SU-DHL-6 (cell line): ENCODE measurements at regions not wholly inside any gene's neighbourhood (a gene's known extent, or its start where the extent isn't known, plus 50 kb on each side); places are given as distances from the start of the nearest gene placed in this dataset.

ENCODE experiments used
- H2AFZ ChIP-seq: fragments of 200-600 bp; sonication (generic); 2 replicates; pipeline ENCODE4 v1.6.1; 2014; ENCODE audit warnings: low read depth, mild to moderate bottlenecking, moderate library complexity, mixed read lengths, antibody characterized with exemption, low read length; ENCODE audit not compliant: severe bottlenecking
- H3F3A ChIP-seq: fragments of 200-600 bp; shearing (Covaris generic); 2 replicates; pipeline ENCODE4 v1.6.0; 2016; ENCODE audit warnings: antibody characterized with exemption, mild to moderate bottlenecking; ENCODE audit not compliant: insufficient read depth
- H3K27ac ChIP-seq: fragments of 200-600 bp; sonication (generic); 2 replicates; pipeline ENCODE4 v1.5.1; 2016; ENCODE audit warnings: low read depth, mild to moderate bottlenecking, low read length, moderate library complexity, mixed read lengths
- H3K27me3 ChIP-seq: fragments of 200-600 bp; sonication (generic), shearing (Covaris generic); 2 replicates; pipeline ENCODE4 v1.6.0; 2014; ENCODE audit warnings: mild to moderate bottlenecking, low read length
- H3K36me3 ChIP-seq: fragments of 200-600 bp; sonication (generic); 2 replicates; pipeline ENCODE4 v1.6.1; 2014; ENCODE audit warnings: mild to moderate bottlenecking, low read length, mixed read lengths
- H3K4me2 ChIP-seq: fragments of 300-600, 200-600 bp; shearing (Covaris generic), sonication (generic); 2 replicates; pipeline ENCODE4 v1.6.0; 2014; ENCODE audit warnings: low read length, low read depth, mild to moderate bottlenecking; ENCODE audit not compliant: poor library complexity, severe bottlenecking
- H3K4me3 ChIP-seq: fragments of 200-600 bp; sonication (generic); 2 replicates; pipeline ENCODE4 v1.5.1; 2014; ENCODE audit warnings: antibody characterized with exemption, low read length, mild to moderate bottlenecking, mixed read lengths; ENCODE audit not compliant: insufficient read depth, poor library complexity, severe bottlenecking
- H3K79me2 ChIP-seq: fragments of 200-600 bp; sonication (generic); 2 replicates; pipeline ENCODE4 v1.6.1; 2014; ENCODE audit warnings: mild to moderate bottlenecking, low read length, moderate library complexity; ENCODE audit not compliant: insufficient read depth
- H3K9ac ChIP-seq: fragments of 200-600 bp; sonication (generic); 2 replicates; pipeline ENCODE4 v1.7.0; 2014; ENCODE audit warnings: mild to moderate bottlenecking, low read length
- H3K9me2 ChIP-seq: fragments of 200-600 bp; sonication (generic); replicated peaks from 2 replicates; pipeline ENCODE4 v1.6.1; 2014; ENCODE audit warnings: low read length; ENCODE audit not compliant: insufficient read depth
- H3K9me3 ChIP-seq: fragments of 200-600 bp; sonication (generic); 2 replicates; pipeline ENCODE4 v1.6.1; 2014; ENCODE audit warnings: low read length, mixed read lengths; ENCODE audit not compliant: insufficient read depth
- H4K20me1 ChIP-seq: fragments of 200-600 bp; sonication (generic); 2 replicates; pipeline ENCODE4 v1.6.1; 2014; ENCODE audit warnings: low read depth, mild to moderate bottlenecking, antibody characterized with exemption, low read length, moderate library complexity, mixed read lengths
- EZH2phosphoT487 ChIP-seq: fragments of 200-600 bp; sonication (generic), shearing (Covaris generic); conservative IDR thresholded peaks from 2 replicates; pipeline ENCODE4 v1.6.1; 2018; ENCODE audit warnings: mild to moderate bottlenecking, antibody characterized with exemption, low read length, moderate library complexity, mixed read lengths
- TF ChIP-seq, protein P1 (sequence below): fragments of 200-600 bp; sonication (generic); IDR thresholded peaks from one replicate; pipeline ENCODE4 v1.5.1; 2017; ENCODE audit warnings: antibody characterized with exemption, mild to moderate bottlenecking, low read length, moderate library complexity; ENCODE audit not compliant: insufficient read depth, poor library complexity, severe bottlenecking

DNA sequence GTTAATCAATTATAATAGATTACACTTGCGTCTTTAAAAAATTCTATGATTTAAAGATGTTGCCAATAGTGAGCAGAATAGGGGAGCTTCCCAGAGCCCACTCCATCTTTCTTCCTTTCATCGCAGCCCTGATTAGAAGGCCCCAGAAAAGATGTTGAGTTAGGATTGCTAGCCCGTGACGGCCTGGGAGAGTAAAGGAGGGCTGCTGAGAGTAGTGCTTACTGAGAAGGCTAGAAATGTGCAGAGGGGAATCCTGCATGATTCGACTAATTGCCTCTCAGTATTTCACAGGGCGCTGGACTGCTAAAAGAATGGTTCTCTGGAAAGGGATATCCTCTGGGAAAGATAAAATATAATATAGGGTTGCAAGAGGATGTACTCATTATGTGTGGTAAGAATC is 160.5 kb downstream of the C11orf87 start:
- TF ChIP-seq, protein P1, sequence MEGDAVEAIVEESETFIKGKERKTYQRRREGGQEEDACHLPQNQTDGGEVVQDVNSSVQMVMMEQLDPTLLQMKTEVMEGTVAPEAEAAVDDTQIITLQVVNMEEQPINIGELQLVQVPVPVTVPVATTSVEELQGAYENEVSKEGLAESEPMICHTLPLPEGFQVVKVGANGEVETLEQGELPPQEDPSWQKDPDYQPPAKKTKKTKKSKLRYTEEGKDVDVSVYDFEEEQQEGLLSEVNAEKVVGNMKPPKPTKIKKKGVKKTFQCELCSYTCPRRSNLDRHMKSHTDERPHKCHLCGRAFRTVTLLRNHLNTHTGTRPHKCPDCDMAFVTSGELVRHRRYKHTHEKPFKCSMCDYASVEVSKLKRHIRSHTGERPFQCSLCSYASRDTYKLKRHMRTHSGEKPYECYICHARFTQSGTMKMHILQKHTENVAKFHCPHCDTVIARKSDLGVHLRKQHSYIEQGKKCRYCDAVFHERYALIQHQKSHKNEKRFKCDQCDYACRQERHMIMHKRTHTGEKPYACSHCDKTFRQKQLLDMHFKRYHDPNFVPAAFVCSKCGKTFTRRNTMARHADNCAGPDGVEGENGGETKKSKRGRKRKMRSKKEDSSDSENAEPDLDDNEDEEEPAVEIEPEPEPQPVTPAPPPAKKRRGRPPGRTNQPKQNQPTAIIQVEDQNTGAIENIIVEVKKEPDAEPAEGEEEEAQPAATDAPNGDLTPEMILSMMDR = no peak
- TF ChIP-seq EZH2phosphoT487 = no peak
- no peaks in the 10 kb centered on the region for H3K9me2 ChIP-seq
- no peak overlapping the region for H2AFZ ChIP-seq
- H3F3A ChIP-seq = no peaks in the 10 kb centered on the region
- H3K36me3 ChIP-seq = no peaks in the 10 kb centered on the region
- H3K9me3 ChIP-seq = no peaks in the 10 kb centered on the region
- H3K9ac ChIP-seq = no peak overlapping the region
- no peaks in the 10 kb centered on the region for H3K79me2 ChIP-seq
- H4K20me1 ChIP-seq = no peaks in the 10 kb centered on the region
- no peak overlapping the region for H3K4me2 ChIP-seq
- no peak overlapping the region for H3K27ac ChIP-seq
- H3K27me3 ChIP-seq = no peaks in the 10 kb centered on the region
- no peak overlapping the region for H3K4me3 ChIP-seq

DNA sequence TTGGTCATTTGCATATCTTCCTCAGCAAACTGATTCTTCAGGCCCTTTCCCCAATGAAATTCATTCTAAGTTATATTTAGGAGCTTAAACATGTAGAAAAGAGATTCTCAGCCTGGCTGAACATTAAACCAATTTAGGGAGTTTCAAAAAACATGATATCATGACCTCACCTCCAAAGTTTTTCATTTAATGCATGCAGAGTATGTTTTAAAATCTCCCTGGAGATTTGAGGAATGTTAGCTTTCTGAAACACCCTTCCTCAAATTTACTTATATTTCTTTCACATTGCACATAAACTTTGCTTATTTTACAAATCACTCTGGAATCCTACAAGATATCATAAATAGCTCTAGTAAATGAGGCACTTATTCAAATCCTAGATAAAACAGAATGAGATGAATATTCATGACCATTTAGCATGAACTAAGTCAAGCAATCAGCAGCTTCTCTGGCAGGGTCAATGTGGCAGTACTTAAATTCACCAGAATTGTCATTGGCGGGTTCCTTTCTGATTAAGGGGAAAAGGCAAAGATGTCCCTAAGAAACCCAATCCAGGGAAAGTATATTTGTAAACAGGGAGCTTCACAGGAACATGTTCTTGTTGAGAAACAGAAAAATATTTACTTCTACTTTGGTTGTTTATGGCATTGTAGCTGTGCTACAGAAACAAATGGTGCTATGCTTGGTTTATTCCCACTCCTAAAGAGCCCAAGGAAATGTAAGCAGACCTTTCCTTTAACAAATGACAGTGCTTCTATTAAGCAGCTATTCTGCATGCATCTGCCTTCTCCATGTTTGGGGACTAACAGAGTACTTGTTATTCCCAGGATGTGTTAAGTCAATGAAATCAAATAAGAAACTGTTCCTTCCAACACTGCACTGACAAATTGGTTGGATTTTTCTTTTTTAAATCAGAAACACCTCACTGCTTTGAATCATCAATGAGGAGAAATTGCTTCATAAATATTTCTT is 162.3 kb downstream of the C11orf87 start:
- H3K27ac ChIP-seq = no peak overlapping the region
- no peak overlapping the region for H3K4me2 ChIP-seq
- no peak overlapping the region for H3K9ac ChIP-seq
- no peaks in the 10 kb centered on the region for H3K36me3 ChIP-seq
- no peaks in the 10 kb centered on the region for H3K9me3 ChIP-seq
- no peak overlapping the region for H3K4me3 ChIP-seq
- H3F3A ChIP-seq = no peaks in the 10 kb centered on the region
- H3K27me3 ChIP-seq = no peaks in the 10 kb centered on the region
- no peak overlapping the region for H2AFZ ChIP-seq
- H3K9me2 ChIP-seq = no peaks in the 10 kb centered on the region
- no peaks in the 10 kb centered on the region for H4K20me1 ChIP-seq
- no peaks in the 10 kb centered on the region for H3K79me2 ChIP-seq
- TF ChIP-seq EZH2phosphoT487 = no peak
- TF ChIP-seq, protein P1 = no peak

DNA sequence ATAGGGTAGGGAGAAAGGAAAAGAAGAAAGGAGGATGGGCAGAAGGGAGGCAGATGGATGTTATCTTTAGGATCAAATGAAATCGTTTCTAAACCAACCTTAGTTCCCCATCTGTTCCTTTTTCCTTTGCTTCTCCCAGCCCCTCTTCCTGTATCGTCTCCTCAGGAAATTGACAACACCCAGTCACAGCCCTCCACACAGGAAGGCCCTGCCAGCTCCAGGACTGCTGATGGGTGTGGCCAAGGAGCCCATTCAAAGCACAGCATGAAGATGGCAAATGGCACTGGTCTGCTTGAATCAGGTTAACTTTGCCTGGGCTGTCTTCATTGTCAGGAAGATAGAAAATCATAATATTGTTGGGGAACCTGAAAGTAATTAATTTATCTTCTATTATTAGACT is 164.8 kb downstream of the C11orf87 start:
- no peaks in the 10 kb centered on the region for H3F3A ChIP-seq
- H3K4me3 ChIP-seq = no peak overlapping the region
- H3K9me2 ChIP-seq = no peaks in the 10 kb centered on the region
- H3K4me2 ChIP-seq = no peak overlapping the region
- no peaks in the 10 kb centered on the region for H3K36me3 ChIP-seq
- no peaks in the 10 kb centered on the region for H3K27me3 ChIP-seq
- TF ChIP-seq, protein P1 = no peak
- no peak for TF ChIP-seq EZH2phosphoT487
- H3K9ac ChIP-seq = no peak overlapping the region
- H4K20me1 ChIP-seq = no peaks in the 10 kb centered on the region
- H3K79me2 ChIP-seq = no peaks in the 10 kb centered on the region
- H3K27ac ChIP-seq = no peak overlapping the region
- H3K9me3 ChIP-seq = no peaks in the 10 kb centered on the region
- H2AFZ ChIP-seq = no peak overlapping the region
